Cardiac fibroblast (primary cell): ENCODE measurements at regions not wholly inside any gene's neighbourhood (a gene's known extent, or its start where the extent isn't known, plus 50 kb on each side); places are given as distances from the start of the nearest gene placed in this dataset.
A peak's percentile ranks its signal among the peaks of the same experiment; 100 is the strongest.

Experiments
- DNase-seq, 2 donors: peaks; one replicate each; pipeline versions ENCODE4 v3.0.0 to v3.0.0-alpha.2; 2010; ENCODE audit warnings: low read depth in 2 of 2
- H3K4me3 ChIP-seq, 2 donors: replicated peaks in 1 of 2; 1 replicate in 1 of 2; 2 replicates in 1 of 2; pipeline ENCODE4 v1.5.1; 2011; ENCODE audit warnings: low read depth in 2 of 2, low read length in 2 of 2, mild to moderate bottlenecking in 2 of 2, moderate library complexity in 1 of 2
- CTCF ChIP-seq: IDR thresholded peaks from one replicate; pipeline ENCODE4 v1.5.1; 2011; ENCODE audit warnings: low read depth, mild to moderate bottlenecking, low read length, inconsistent platforms

DNA sequence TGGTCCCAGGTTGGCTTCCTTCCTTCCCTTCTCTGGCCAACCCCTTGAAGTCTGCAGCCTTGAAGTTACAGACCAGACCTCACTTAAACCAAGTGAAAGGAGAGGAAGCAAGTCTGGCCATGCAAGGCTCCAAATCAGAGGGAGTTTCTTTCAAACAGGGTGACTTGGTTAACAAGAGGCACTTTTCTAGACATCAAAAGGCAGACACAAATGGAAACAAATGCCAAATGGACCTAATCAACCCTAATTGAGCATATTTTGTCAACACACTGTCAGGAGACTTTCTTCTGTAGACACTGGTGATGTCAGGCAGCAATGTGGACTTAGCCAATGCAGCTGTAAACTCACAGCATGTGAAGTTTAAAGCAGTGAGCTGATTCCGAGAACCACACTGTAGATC is 282.7 kb upstream of the FZD8 start:
- no peak for TF ChIP-seq CTCF
- no peak for DNase-seq
- no peak overlapping the region for H3K4me3 ChIP-seq

- no peak for DNase-seq
- no peak for TF ChIP-seq CTCF
- no peak overlapping the region for H3K4me3 ChIP-seq
Measured at GRCh38 chr10:35922876-35923600, 280.9 kb upstream of the FZD8 start.

DNA sequence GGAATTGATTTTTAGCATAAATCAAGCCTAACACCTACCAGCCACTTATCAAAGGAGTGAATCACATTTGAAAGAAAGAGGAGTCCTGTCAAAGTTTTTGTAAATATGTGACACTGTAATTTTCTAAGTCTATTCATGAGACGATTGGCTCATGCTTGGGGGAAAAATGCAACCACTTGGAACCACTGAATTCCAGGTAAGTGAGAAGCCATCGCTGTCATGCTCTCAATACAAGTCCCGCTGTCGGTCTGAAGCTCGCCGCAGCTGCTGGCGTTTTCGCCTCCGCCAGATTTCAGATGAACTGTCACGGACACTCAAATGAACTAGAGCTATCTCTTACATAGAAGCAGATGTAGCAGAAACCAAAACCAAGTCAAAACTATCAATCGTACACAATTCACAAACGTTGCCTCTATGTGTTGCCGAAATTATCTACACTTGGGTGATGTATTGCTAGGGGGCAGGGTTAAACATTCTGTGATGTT is 279.8 kb upstream of the FZD8 start:
- no peak for DNase-seq
- H3K4me3 ChIP-seq: no peak overlapping the region
- no peak for TF ChIP-seq CTCF

DNA sequence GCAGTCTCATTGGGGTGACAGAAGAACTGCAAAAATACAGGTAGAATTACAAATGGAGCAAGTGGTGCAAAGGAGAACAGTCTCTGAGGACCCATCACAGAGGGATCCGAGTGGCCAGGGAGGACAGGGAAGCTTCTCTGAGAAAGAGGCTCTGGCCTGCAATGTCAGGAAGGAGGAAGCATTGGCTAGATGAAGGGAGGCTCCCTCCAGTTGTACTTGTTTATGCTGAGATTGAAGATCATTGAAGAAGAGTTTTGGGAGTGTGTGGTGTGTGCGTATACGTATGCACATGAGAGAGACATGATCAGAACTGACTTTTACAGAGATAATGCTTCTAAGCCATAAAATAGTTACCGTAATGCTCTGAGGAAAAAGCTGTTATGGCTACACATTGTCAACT is 274.7 kb upstream of the FZD8 start:
- peak in 1 of 2 donors; percentile 22 for DNase-seq
- no peak for TF ChIP-seq CTCF
- no peak overlapping the region for H3K4me3 ChIP-seq

GRCh38 chr10:35913628-35914027 is 271.5 kb upstream of the FZD8 start:
- peak; percentile 21 to 68 for DNase-seq
- H3K4me3 ChIP-seq: no peak overlapping the region
- TF ChIP-seq CTCF: no peak

DNA sequence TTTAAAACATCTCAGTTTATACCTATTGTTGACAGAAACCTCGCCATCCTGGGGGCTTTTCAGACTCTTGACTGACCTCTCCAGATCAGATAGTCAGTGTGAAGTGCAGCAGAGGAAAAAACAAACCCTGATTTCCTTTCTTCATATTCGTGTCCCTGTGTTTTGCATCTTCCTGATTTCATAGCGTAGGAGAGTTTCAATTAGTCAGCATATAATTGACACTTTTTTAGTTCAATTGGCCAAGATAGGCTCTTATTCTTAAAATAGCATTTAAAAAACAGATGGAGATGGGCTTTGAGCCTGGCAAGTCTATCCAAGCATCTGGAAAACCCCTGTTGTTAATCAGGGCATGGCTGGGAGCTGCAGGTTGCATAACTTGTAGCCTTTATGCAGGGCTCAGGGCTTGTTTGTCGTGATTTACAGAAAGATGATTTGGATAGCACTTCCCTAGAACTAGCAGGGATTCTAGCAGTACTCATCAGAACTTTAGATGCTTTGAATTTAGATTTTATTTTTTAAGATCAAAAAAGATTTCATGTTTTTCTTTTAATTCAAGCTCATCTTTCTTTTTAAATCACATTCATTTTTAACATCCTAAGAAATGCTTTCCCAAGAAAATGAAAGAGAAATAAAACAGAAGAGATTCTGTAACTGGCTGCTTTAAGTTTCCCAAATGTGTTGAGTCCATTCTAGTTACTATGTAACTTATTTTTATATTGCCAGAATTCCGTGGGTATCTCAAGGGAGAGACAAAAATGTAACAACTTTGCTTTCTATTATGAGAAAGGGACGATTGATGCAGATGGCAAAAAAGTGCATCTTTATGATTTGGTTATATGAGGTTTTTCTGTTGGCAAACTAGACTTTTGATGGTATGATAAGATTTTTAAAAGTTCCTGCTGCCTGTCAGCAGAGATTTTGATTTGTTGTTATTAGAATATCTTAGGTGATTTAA is 270.8 kb upstream of the FZD8 start:
- no peak overlapping the region for H3K4me3 ChIP-seq
- DNase-seq: peak; percentile 50 to 63
- no peak for TF ChIP-seq CTCF
